Caco-2 (cell line): ENCODE measurements at regions not wholly inside any gene's neighbourhood (a gene's known extent, or its start where the extent isn't known, plus 50 kb on each side); places are given as distances from the start of the nearest gene placed in this dataset.

Experiments
- BruUV-seq: library from RNA; stranded (reverse); fragments of 400-500 nt; replicated peaks from 2 replicates; lab custom pipeline; 2021; lab: Mats Ljungman, UMichigan
- CTCF ChIA-PET: fragments of 300-600 bp; sonication (Branson Sonifier 250); formaldehyde crosslinking; loops from one replicate; lab custom pipeline; 2022; ENCODE audit warnings: antibody characterized with exemption; lab: Charles Lee
- POLR2A ChIA-PET: fragments of 300-600 bp; sonication (Branson Sonifier 250); formaldehyde crosslinking; loops from one replicate; lab custom pipeline; 2022; ENCODE audit warnings: antibody characterized with exemption; lab: Charles Lee
- DNase-seq, 2 experiments: peaks; one replicate each; pipeline versions ENCODE4 v3.0.0 to v3.0.0-alpha.2; 2020 to 2022
- H3K27me3 ChIP-seq: replicated peaks from 2 replicates; pipeline ENCODE4 v1.6.0; 2011; ENCODE audit warnings: low read length; ENCODE audit not compliant: control insufficient read depth, insufficient read depth
- H3K36me3 ChIP-seq: 2 replicates; pipeline ENCODE4 v1.5.1; 2011; ENCODE audit warnings: low read length; ENCODE audit not compliant: control insufficient read depth, insufficient read depth
- H3K4me1 ChIP-seq: fragments of 250-450 bp; sonication (Bioruptor Pico); 2 replicates; pipeline ENCODE4 v1.5.1; 2020; ENCODE audit warnings: mild to moderate bottlenecking
- H3K4me3 ChIP-seq: 2 replicates; pipeline ENCODE4 v1.5.1; 2011; ENCODE audit warnings: low read depth, mild to moderate bottlenecking, control low read depth, low read length
- H3K9me3 ChIP-seq: fragments of 250-450 bp; sonication (Bioruptor Pico); 2 replicates; pipeline ENCODE4 v1.5.1; 2020; ENCODE audit warnings: mild to moderate bottlenecking, moderate library complexity
- H3K27ac Mint-ChIP-seq: one replicate; pipeline ENCODE4 v1.8.0; 2022; ENCODE audit warnings: mixed read lengths; ENCODE audit not compliant: unreplicated experiment
- H3K27me3 Mint-ChIP-seq: one replicate; pipeline ENCODE4 v1.8.0; 2022; ENCODE audit warnings: mixed read lengths; ENCODE audit not compliant: insufficient read depth, unreplicated experiment
- H3K36me3 Mint-ChIP-seq: one replicate; pipeline ENCODE4 v1.8.0; 2022; ENCODE audit warnings: mild to moderate bottlenecking, mixed read lengths; ENCODE audit not compliant: insufficient read depth, unreplicated experiment
- H3K4me1 Mint-ChIP-seq: one replicate; pipeline ENCODE4 v1.8.0; 2022; ENCODE audit warnings: low read depth, mixed read lengths; ENCODE audit not compliant: unreplicated experiment
- H3K4me3 Mint-ChIP-seq: one replicate; pipeline ENCODE4 v1.8.0; 2022; ENCODE audit warnings: mild to moderate bottlenecking, moderate library complexity, mixed read lengths; ENCODE audit not compliant: unreplicated experiment
- H3K9me3 Mint-ChIP-seq: one replicate; pipeline ENCODE4 v1.8.0; 2022; ENCODE audit warnings: mixed read lengths; ENCODE audit not compliant: unreplicated experiment
- intact Hi-C: fragments of 100-400 bp; cut with micrococcal nuclease; formaldehyde crosslinking; loops from one replicate; pipeline ENCODE4 v1.10.0; 2022; ENCODE audit not compliant: unreplicated experiment
- TF ChIP-seq, protein P1 (sequence below), 2 experiments: fragments of 200-600 bp in 1 of 2; IDR thresholded peaks; 1 replicate in 1 of 2; 2 replicates in 1 of 2; pipeline versions ENCODE4 v1.5.1 to v1.8.0; 2011 to 2022; ENCODE audit warnings: antibody characterized with exemption in 1 of 2, control low read depth in 1 of 2, inconsistent platforms in 1 of 2, low read depth in 1 of 2, low read length in 1 of 2, mild to moderate bottlenecking in 1 of 2, moderate library complexity in 1 of 2; ENCODE audit not compliant: insufficient read depth in 1 of 2, severe bottlenecking in 1 of 2, unreplicated experiment in 1 of 2

DNA sequence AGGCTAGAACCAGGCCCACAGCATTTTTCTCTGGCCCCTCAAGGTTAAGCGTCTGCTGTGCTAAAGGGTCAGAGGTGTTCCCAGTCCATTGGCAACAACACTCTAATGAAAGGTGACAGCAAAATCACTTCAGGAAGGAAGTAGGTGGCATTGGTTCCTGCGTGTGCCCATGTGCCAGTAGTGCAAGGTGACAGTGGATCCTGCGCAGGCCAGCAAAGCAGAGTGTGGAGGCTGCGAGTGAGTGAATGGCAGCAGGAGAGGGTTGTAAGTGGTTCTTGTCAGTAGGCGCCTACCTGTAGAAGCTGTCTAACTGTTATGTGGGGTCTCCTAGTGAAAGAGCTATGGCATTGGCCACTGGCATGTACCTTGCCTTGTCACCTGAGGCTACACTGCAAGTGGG, 898.2 kb upstream of the TYRP1 start:
- Mint-ChIP-seq H3K36me3 (no peaks in the 10 kb centered on the region), H3K4me1 (no peaks in the 10 kb centered on the region), H3K9me3 (no peaks in the 10 kb centered on the region), H3K27me3 (no peaks in the 10 kb centered on the region), H3K4me3 (no peak overlapping the region), H3K27ac (no peak overlapping the region)
- no peak overlapping the region for H3K4me3 ChIP-seq
- DNase-seq: no peak
- no peaks in the 10 kb centered on the region for H3K4me1 ChIP-seq
- POLR2A ChIA-PET: no interaction called here
- no peaks in the 10 kb centered on the region for H3K9me3 ChIP-seq
- TF ChIP-seq, protein P1, sequence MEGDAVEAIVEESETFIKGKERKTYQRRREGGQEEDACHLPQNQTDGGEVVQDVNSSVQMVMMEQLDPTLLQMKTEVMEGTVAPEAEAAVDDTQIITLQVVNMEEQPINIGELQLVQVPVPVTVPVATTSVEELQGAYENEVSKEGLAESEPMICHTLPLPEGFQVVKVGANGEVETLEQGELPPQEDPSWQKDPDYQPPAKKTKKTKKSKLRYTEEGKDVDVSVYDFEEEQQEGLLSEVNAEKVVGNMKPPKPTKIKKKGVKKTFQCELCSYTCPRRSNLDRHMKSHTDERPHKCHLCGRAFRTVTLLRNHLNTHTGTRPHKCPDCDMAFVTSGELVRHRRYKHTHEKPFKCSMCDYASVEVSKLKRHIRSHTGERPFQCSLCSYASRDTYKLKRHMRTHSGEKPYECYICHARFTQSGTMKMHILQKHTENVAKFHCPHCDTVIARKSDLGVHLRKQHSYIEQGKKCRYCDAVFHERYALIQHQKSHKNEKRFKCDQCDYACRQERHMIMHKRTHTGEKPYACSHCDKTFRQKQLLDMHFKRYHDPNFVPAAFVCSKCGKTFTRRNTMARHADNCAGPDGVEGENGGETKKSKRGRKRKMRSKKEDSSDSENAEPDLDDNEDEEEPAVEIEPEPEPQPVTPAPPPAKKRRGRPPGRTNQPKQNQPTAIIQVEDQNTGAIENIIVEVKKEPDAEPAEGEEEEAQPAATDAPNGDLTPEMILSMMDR (IDR thresholded peaks at IDR 0.05; ENCODE audit: insufficient read depth in 1 of 2, low read depth in 1 of 2, low read length in 1 of 2, severe bottlenecking in 1 of 2, unreplicated experiment in 1 of 2): no peak
- intact Hi-C loops: no loop called here
- BruUV-seq: no TSS peak
- CTCF ChIA-PET: no interaction called here
- H3K27me3 ChIP-seq: no peaks in the 10 kb centered on the region
- no peaks in the 10 kb centered on the region for H3K36me3 ChIP-seq

- no TSS peak for BruUV-seq
- no peaks in the 10 kb centered on the region for H3K27me3 Mint-ChIP-seq
- H3K4me3 ChIP-seq: no peak overlapping the region
- intact Hi-C loops: no loop called here
- H3K36me3 Mint-ChIP-seq: no peaks in the 10 kb centered on the region
- no peak for DNase-seq
- no peak overlapping the region for H3K4me3 Mint-ChIP-seq
- H3K27ac Mint-ChIP-seq: no peak overlapping the region
- H3K9me3 Mint-ChIP-seq: no peaks in the 10 kb centered on the region
- no peaks in the 10 kb centered on the region for H3K9me3 ChIP-seq
- H3K4me1 Mint-ChIP-seq: no peaks in the 10 kb centered on the region
- H3K27me3 ChIP-seq: no peaks in the 10 kb centered on the region
- CTCF ChIA-PET: no interaction called here
- POLR2A ChIA-PET: no interaction called here
- no peaks in the 10 kb centered on the region for H3K36me3 ChIP-seq
- TF ChIP-seq, protein P1 (IDR thresholded peaks at IDR 0.05; ENCODE audit: insufficient read depth in 1 of 2, low read depth in 1 of 2, low read length in 1 of 2, severe bottlenecking in 1 of 2, unreplicated experiment in 1 of 2): no peak
- H3K4me1 ChIP-seq: no peaks in the 10 kb centered on the region
These were observed 887.2 kb upstream of the TYRP1 start for GRCh38 chr9:11805969-11806368.

GRCh38 chr9:11821306-11821975, 871.7 kb upstream of the TYRP1 start:
- no peaks in the 10 kb centered on the region for H3K4me1 ChIP-seq
- Mint-ChIP-seq H3K9me3 (no peaks in the 10 kb centered on the region), H3K27me3 (no peaks in the 10 kb centered on the region), H3K36me3 (no peaks in the 10 kb centered on the region), H3K4me3 (no peak overlapping the region), H3K27ac (no peak overlapping the region), H3K4me1 (no peaks in the 10 kb centered on the region)
- ChIA-PET POLR2A (no interaction called here), CTCF (no interaction called here)
- H3K36me3 ChIP-seq: no peaks in the 10 kb centered on the region
- DNase-seq: no peak
- intact Hi-C loops: no loop called here
- no TSS peak for BruUV-seq
- no peak overlapping the region for H3K4me3 ChIP-seq
- H3K9me3 ChIP-seq: no peaks in the 10 kb centered on the region
- TF ChIP-seq, protein P1 (IDR thresholded peaks at IDR 0.05; ENCODE audit: insufficient read depth in 1 of 2, low read depth in 1 of 2, low read length in 1 of 2, severe bottlenecking in 1 of 2, unreplicated experiment in 1 of 2): no peak
- H3K27me3 ChIP-seq: no peaks in the 10 kb centered on the region
